IMR-90 (cell line): ENCODE measurements at regions not wholly inside any gene's neighbourhood (a gene's known extent, or its start where the extent isn't known, plus 50 kb on each side); places are given as distances from the start of the nearest gene placed in this dataset.

Experiments
- ATAC-seq: fragments of 200-7000 bp; cut with Tn5 transposase; 2 replicates; pipeline ENCODE4 v1.9.1; 2020; ENCODE audit warnings: low read depth, mild to moderate bottlenecking, moderate library complexity
- BruUV-seq: library from RNA; stranded (reverse); fragments of 400-500 nt; replicated peaks from 2 replicates; lab custom pipeline; 2021; lab: Mats Ljungman, UMichigan
- CTCF ChIA-PET: fragments of 300-600 bp; formaldehyde crosslinking; extraction: SDS; loops from one replicate; lab custom pipeline; 2021; ENCODE audit warnings: antibody characterized with exemption; lab: Yijun Ruan, JAX
- POLR2A ChIA-PET: fragments of 300-600 bp; sonication (Branson Sonifier 250); formaldehyde crosslinking; loops from one replicate; lab custom pipeline; 2022; ENCODE audit warnings: antibody characterized with exemption; ENCODE audit not compliant: unreplicated experiment; lab: Charles Lee
- DNase-seq: peaks from one replicate; pipeline ENCODE4 v3.0.0; 2013
- H2AFZ ChIP-seq: replicated peaks from 2 replicates; pipeline ENCODE3; 2013; ENCODE audit warnings: low read length, mild to moderate bottlenecking; ENCODE audit not compliant: poor library complexity
- H2AK5ac ChIP-seq: 2 replicates; pipeline ENCODE4 v1.6.1; 2013; ENCODE audit warnings: low read depth, low read length, inconsistent platforms
- H2AK9ac ChIP-seq: replicated peaks from 2 replicates; pipeline ENCODE3; 2013; ENCODE audit warnings: mild to moderate bottlenecking, low read depth, low read length, moderate library complexity; ENCODE audit not compliant: poor library complexity
- H2BK120ac ChIP-seq: 2 replicates; pipeline ENCODE4 v1.6.1; 2013; ENCODE audit warnings: low read depth, low read length, inconsistent platforms
- H2BK15ac ChIP-seq: 3 replicates; pipeline ENCODE4 v1.6.1; 2013; ENCODE audit warnings: low read depth, low read length, inconsistent platforms
- H2BK20ac ChIP-seq: 2 replicates; pipeline ENCODE4 v1.6.1; 2013; ENCODE audit warnings: low read depth, mild to moderate bottlenecking, inconsistent platforms, low read length, moderate library complexity
- H2BK5ac ChIP-seq: 2 replicates; pipeline ENCODE4 v1.6.1; 2013; ENCODE audit warnings: mild to moderate bottlenecking, low read depth, low read length, inconsistent platforms; ENCODE audit not compliant: poor library complexity, severe bottlenecking
- H3K14ac ChIP-seq: replicated peaks from 2 replicates; pipeline ENCODE4 v1.6.1; 2013; ENCODE audit warnings: low read depth, low read length, inconsistent platforms
- H3K18ac ChIP-seq: 2 replicates; pipeline ENCODE4 v1.6.1; 2013; ENCODE audit warnings: low read depth, low read length, control low read depth
- H3K23ac ChIP-seq: 2 replicates; pipeline ENCODE4 v1.6.1; 2013; ENCODE audit warnings: low read depth, low read length, inconsistent platforms
- H3K27ac ChIP-seq: 2 replicates; pipeline ENCODE4 v1.5.1; 2013; ENCODE audit warnings: mild to moderate bottlenecking, control low read depth, low read length; ENCODE audit not compliant: insufficient read depth
- H3K27me3 ChIP-seq: 2 replicates; pipeline ENCODE4 v1.6.1; 2013; ENCODE audit warnings: low read length; ENCODE audit not compliant: control insufficient read depth, insufficient read depth
- H3K36me3 ChIP-seq: 2 replicates; pipeline ENCODE4 v1.6.1; 2013; ENCODE audit warnings: low read length, mixed read lengths; ENCODE audit not compliant: control insufficient read depth, insufficient read depth
- H3K4ac ChIP-seq: 2 replicates; pipeline ENCODE4 v1.6.1; 2013; ENCODE audit warnings: low read depth, low read length, inconsistent platforms
- H3K4me1 ChIP-seq: 2 replicates; pipeline ENCODE4 v1.6.1; 2013; ENCODE audit warnings: low read length, mixed read lengths; ENCODE audit not compliant: control insufficient read depth, insufficient read depth
- H3K4me2 ChIP-seq: 2 replicates; pipeline ENCODE4 v1.6.1; 2013; ENCODE audit warnings: low read depth, mild to moderate bottlenecking, control low read depth, low read length, moderate library complexity
- H3K4me3 ChIP-seq: 2 replicates; pipeline ENCODE4 v1.5.1; 2013; ENCODE audit warnings: low read depth, mild to moderate bottlenecking, control low read depth, low read length, moderate library complexity; ENCODE audit not compliant: insufficient read depth
- H3K56ac ChIP-seq: 2 replicates; pipeline ENCODE4 v1.6.1; 2013; ENCODE audit warnings: low read length, inconsistent platforms; ENCODE audit not compliant: insufficient read depth; ENCODE audit errors: extremely low read depth
- H3K79me1 ChIP-seq, 2 experiments: 2 replicates each; pipeline ENCODE4 v1.6.1; 2013; ENCODE audit warnings: low read length in 2 of 2, inconsistent platforms in 1 of 2, low read depth in 1 of 2
- H3K9ac ChIP-seq: 2 replicates; pipeline ENCODE4 v1.6.1; 2013; ENCODE audit warnings: low read depth, low read length, control low read depth
- H3K9me1 ChIP-seq: 2 replicates; pipeline ENCODE4 v1.6.1; 2013; ENCODE audit warnings: low read length, inconsistent platforms; ENCODE audit not compliant: insufficient read depth
- H3K9me3 ChIP-seq: 2 replicates; pipeline ENCODE4 v1.6.1; 2013; ENCODE audit warnings: low read length; ENCODE audit not compliant: control insufficient read depth, insufficient read depth
- H4K20me1 ChIP-seq: 2 replicates; pipeline ENCODE4 v1.6.1; 2013; ENCODE audit warnings: low read length, inconsistent platforms; ENCODE audit not compliant: insufficient read depth
- H4K5ac ChIP-seq: 2 replicates; pipeline ENCODE4 v1.6.1; 2013; ENCODE audit warnings: mild to moderate bottlenecking, low read depth, low read length, control low read depth
- H4K8ac ChIP-seq, 2 experiments: 2 replicates each; pipeline ENCODE4 v1.6.1; 2013; ENCODE audit warnings: low read depth in 2 of 2, low read length in 2 of 2, control low read depth in 1 of 2, inconsistent platforms in 1 of 2
- H4K91ac ChIP-seq: 2 replicates; pipeline ENCODE4 v1.6.1; 2013; ENCODE audit warnings: low read depth, low read length, inconsistent platforms; ENCODE audit not compliant: insufficient read depth
- CEBPB ChIP-seq: IDR thresholded peaks from 2 replicates; pipeline ENCODE4 v1.6.1; 2012; ENCODE audit warnings: low read depth, low read length, improper control_type of control experiment
- NFE2L2 ChIP-seq: fragments of 150-350 bp; IDR thresholded peaks from 2 replicates; pipeline ENCODE4 v1.6.1; 2016; ENCODE audit warnings: low read depth, mild to moderate bottlenecking, low read length
- WGBS, 2 experiments: methylation state at CpG; one replicate each; pipeline versions ENCODE4 v1.1.5 to v1.1.7; 2013; ENCODE audit warnings: missing lambda C conversion rate in 2 of 2; ENCODE audit not compliant: insufficient read length in 1 of 2; ENCODE audit errors: extremely low coverage in 2 of 2; 5-methylcytosine and 5-hydroxymethylcytosine counted together
- dilution Hi-C: fragments of 300-500 bp; cut with HindIII; formaldehyde crosslinking; loops from one replicate; pipeline ENCODE4 v1.14.3; 2018; ENCODE audit warnings: low sequenced_read_pairs; ENCODE audit not compliant: unreplicated experiment
- in situ Hi-C: fragments of 300-500 bp; cut with MboI; formaldehyde crosslinking; loops from 3 replicates; pipeline ENCODE4 v1.14.3; 2019; ENCODE audit warnings: low sequenced_read_pairs, inconsistent platforms, mixed read lengths
- intact Hi-C: fragments of 100-400 bp; cut with micrococcal nuclease; formaldehyde crosslinking; loops from 2 replicates; pipeline ENCODE4 v1.10.0; 2022

DNA sequence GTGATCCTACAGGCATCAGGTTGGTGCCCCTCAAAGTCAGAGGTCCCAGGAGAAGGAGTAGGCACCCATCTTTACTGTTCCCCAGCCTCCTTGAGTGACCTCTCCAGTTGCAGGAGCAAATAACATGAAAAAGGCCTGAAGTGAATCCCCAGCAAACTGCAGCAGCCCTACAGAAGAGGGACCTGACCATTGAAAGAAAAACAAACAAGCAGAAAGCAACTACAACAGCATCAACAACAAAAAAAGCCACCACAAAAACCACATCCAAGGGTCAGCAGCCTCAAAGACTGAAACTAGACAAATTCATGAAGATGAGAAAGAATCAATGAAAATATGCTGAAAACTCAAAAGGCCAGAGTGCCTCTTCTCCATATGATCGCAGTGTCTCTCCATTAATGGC, 128.7 kb downstream of the ANKRD50 start:
- Histone ChIP-seq H2BK5ac (no peak overlapping the region), H3K9ac (no peak overlapping the region), H3K18ac (no peak overlapping the region), H3K27ac (no peak overlapping the region), H3K36me3 (no peaks in the 10 kb centered on the region), H3K4me3 (no peak overlapping the region), H2BK120ac (no peak overlapping the region), H2BK20ac (no peak overlapping the region), H4K20me1 (no peaks in the 10 kb centered on the region), H3K14ac (no peak overlapping the region), H3K4me2 (no peak overlapping the region), H3K4me1 (no peaks in the 10 kb centered on the region), H2AK5ac (no peak overlapping the region), H3K27me3 (no peaks in the 10 kb centered on the region), H3K23ac (no peak overlapping the region), H2BK15ac (no peak overlapping the region), H4K91ac (no peak overlapping the region), H2AFZ (no peak overlapping the region), H3K9me1 (no peaks in the 10 kb centered on the region), H3K79me1 (no peaks in the 10 kb centered on the region), H3K56ac (no peak overlapping the region), H4K5ac (no peak overlapping the region), H4K8ac (no peak overlapping the region), H2AK9ac (no peak overlapping the region), H3K9me3 (peaks cover 4% of the 10 kb centered on the region; the same call in 1 of the 2 replicates), H3K4ac (no peak overlapping the region)
- BruUV-seq: no TSS peak
- ChIA-PET POLR2A (no interaction called here), CTCF (no interaction called here)
- no peak for TF ChIP-seq NFE2L2
- TF ChIP-seq CEBPB: no peak
- dilution Hi-C loops (no loop called here), intact Hi-C loops (no loop called here), in situ Hi-C loops (no loop called here)
- no CpG with 5 or more reads among the region's 1 CpG for WGBS, 2 experiments
- no peak for ATAC-seq
- no peak for DNase-seq
